ENCODE measurements at regions not wholly inside any gene's neighbourhood (a gene's known extent, or its start where the extent isn't known, plus 50 kb on each side); places are given as distances from the start of the nearest gene placed in this dataset.

- DNase-seq: no peak
These were observed 133.6 kb downstream of the NXPE2 start for GRCh38 chr11:114811971-114812370.

GRCh38 chr11:114812733-114813132 lies 134.4 kb downstream of the NXPE2 start:
- no peak for DNase-seq

GRCh38 chr11:114813189-114813718 lies 134.9 kb downstream of the NXPE2 start:
- no peak for DNase-seq

- DNase-seq: no peak
These were observed 136.8 kb downstream of the NXPE2 start for GRCh38 chr11:114815176-114815575.

DNA sequence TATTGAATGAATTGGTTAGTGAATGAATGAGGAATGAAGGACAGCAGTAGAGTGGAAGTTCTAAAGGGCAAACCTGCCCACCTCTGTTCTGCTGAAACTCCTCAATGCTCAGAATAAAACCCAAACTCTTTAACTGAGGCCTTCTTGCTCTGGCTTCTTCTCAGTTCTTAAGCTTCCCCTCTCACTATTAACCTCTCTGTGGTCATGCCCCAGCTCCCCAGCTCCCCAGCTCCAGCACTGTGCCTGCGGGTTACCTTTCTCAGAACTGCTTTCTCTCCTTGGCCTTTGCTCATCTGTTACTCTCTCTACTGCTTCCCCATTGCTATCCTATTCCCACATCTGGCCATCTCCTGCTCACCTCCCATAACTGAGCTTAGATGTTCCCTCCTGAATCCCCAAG lies 137.4 kb downstream of the NXPE2 start:
- DNase-seq: no peak

DNA sequence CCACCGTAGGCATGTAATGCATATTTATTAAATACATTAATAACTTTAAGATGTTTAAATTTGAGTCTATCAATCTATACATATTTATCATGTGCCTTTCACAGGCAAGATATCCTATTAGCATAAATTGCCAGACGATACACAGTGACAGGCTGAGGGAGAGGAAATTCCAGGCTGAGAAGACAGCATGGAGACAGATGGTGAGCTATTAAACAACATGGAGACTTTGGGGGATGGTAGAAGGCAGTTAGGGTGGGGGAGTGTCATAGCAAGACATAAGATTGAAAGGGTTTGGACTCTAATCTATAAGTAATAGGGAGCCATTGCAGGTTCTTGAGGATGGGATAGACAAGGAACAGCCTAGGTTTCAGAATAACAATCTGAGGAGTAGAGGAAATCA lies 138.5 kb downstream of the NXPE2 start:
- no peak for DNase-seq

DNA sequence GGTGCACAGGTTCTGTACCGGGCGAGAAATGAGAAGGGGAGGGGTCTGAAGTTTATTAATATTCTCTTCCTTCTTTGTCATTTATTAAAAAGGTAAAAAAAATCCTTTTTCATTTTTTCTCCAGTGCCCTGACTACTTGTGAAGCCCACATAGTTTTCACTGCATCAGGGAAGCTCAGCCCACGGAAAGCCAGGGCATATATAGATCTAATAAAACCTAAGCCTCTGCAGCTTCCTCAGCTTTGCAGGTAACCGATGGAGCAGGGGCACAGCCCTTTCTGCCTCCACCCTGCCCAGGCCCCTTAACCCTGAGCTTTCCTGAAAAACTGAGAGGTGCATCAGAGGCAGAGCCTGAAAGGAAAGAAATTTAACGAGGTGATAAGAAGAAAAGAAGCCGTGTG lies 140.1 kb downstream of the NXPE2 start:
- DNase-seq: no peak

GRCh38 chr11:114819028-114819427 lies 140.7 kb downstream of the NXPE2 start:
- no peak for DNase-seq

DNA sequence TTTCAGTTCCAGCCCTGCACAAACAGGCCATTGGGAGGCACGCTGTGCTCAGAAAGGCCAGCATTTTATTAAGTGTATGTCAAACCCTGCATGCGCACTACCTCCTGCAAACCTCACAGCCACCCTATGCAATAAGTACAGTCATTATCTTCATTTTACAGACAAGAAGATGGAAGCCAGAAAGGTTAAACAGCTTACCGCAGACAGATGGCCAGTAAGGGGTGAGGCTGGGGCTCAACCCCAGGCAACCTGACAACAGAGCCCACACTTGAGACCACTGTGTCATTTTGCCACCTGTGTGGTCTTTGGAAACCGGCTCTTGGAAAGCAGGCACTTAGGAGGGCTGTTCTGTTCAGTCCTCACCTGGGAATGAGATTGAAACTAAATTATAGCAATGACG lies 142.3 kb downstream of the NXPE2 start:
- DNase-seq: no peak

DNA sequence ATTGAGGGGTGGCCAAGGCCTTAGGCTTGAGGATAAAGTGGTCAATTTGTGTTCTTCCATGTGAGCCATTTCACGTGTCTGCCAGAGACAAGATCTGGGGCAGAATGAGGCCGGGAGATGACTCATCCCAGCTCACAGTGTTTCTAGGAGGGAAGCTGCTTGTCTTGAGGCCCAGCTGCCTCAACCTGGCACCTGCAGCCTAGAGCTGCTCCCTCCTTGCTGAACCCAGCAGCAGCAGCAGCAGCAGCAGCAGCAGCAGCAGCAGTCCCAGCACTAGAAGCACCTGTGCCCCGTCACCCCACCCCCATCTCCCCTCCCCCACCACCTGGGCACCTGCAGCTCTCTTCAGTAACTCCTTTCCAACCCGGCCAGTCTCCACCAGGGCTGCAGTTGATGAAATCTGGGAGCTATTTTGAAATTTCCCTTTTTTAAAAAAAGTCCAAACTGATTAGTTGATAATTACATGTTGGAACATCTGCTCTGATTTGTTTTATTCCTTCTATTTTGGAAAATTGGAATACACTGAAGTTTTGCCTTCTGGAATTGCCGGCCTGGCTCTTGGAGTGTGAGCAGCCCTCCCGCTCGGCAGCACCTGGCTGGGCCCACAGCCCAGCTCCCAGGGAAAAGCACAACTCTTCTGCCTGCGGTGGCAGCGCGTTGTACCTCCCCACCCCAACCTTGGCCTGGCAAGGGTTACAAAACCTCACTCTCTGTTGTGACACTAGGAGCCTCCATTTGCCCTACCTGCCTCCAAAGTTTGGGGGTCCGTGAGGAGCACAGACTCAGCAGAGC lies 143.5 kb downstream of the NXPE2 start:
- DNase-seq: no peak

- no peak for DNase-seq
These were observed 148.6 kb downstream of the NXPE2 start for GRCh38 chr11:114826910-114827442.

GRCh38 chr11:114827736-114828135 lies 149.4 kb downstream of the NXPE2 start:
- DNase-seq: no peak

DNA sequence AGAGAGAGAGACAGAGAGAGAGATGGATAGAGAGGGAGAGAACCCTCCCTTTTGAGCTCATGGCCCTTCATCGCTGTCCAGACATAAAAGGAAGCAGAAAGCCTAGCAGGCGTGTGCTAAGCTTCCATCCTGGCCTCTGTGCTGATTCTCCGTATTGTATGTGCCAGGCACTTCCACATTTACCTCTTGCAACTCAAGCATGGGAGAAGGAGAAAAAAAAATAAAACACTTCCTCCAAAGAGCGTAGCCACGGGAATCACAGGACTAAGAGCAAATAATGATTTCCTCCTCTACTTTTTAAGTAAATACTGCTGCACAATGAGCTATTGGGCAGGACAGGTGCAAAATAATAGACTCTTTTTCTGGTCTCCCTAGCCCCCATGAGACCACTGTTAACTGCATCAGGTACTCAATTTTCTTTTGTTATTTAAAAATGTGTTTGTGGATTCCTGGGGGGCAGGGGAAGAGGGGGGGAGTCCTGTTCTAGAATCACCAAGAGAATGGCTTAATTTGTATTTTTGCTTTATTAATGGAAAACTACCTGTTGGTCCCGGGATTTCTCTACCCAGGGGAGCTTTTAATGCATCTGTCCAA lies 154.3 kb downstream of the NXPE2 start:
- DNase-seq: no peak

DNA sequence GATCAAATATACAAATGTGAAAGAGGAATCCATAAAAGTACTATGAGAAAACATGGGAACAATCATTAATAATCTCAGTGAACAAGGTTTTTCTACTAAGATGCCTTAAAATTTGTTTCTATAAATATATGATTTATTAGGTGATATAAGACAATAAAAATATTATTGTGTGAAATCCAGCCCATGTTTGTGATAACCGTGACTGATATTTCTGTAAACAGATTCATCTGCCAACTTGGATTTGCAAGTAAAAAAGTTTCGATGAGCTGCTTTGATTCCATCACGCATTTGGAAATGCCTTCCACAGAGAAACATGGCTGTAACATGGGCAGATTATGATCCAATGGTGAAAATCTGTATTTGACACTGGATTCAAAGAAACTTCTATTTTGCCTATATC lies 157.8 kb downstream of the NXPE2 start:
- DNase-seq: no peak

DNA sequence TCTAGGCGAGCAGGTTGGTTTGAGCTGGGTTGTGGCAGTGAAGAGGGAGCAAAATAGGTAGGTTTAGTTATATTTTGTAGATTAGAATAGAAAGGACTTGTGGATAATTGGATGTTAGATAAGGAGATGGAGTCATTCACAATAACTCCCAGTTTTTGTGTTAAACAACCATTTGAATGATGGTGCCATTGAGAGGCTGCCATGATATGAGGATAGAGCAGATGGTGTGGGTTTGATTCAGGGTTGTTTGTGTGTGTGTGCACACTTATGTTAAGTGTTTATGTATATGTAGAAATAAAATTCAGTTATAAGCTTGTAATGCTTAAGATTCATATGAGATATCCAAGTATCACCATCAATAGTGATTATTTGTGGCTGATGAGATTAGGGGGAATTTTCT lies 166.6 kb downstream of the NXPE2 start:
- DNase-seq: no peak

GRCh38 chr11:114845766-114846415 lies 167.6 kb downstream of the NXPE2 start:
- no peak for DNase-seq

GRCh38 chr11:114846416-114846791 lies 168.1 kb downstream of the NXPE2 start:
- DNase-seq: no peak

- no peak for DNase-seq
These were observed 169.1 kb downstream of the NXPE2 start for GRCh38 chr11:114847306-114847975.

- no peak for DNase-seq
These were observed 169.7 kb downstream of the NXPE2 start for GRCh38 chr11:114848027-114848426.

- DNase-seq: no peak
These were observed 179.0 kb downstream of the NXPE2 start for GRCh38 chr11:114857281-114857680.

- no peak for DNase-seq
These were observed 186.6 kb downstream of the NXPE2 start for GRCh38 chr11:114864896-114865295.

GRCh38 chr11:114876234-114876633 lies 197.9 kb downstream of the NXPE2 start:
- no peak for DNase-seq

- no peak for DNase-seq
These were observed 199.6 kb downstream of the NXPE2 start for GRCh38 chr11:114877976-114878375.
